H1 (cell line): ENCODE measurements at regions not wholly inside any gene's neighbourhood (a gene's known extent, or its start where the extent isn't known, plus 50 kb on each side); places are given as distances from the start of the nearest gene placed in this dataset.

Source experiments
- CTBP2 ChIP-seq: IDR thresholded peaks from 2 replicates; pipeline ENCODE4 v1.7.0; 2011; ENCODE audit warnings: borderline replicate concordance, mild to moderate bottlenecking, moderate library complexity, mixed read lengths, low read length; ENCODE audit not compliant: insufficient read depth, insufficient read length
- EZH2 ChIP-seq: fragments of 200-600 bp; sonication (generic); IDR thresholded peaks from 2 replicates; pipeline ENCODE4 v1.7.1; 2012; ENCODE audit warnings: low read depth, mild to moderate bottlenecking, moderate library complexity, low read length, inconsistent platforms; ENCODE audit not compliant: severe bottlenecking
- GABPA ChIP-seq: IDR thresholded peaks from 2 replicates; pipeline ENCODE4 v1.6.1; 2011; ENCODE audit warnings: mild to moderate bottlenecking, low read length, moderate library complexity, borderline replicate concordance; ENCODE audit not compliant: insufficient read depth
- RAD21 ChIP-seq, 2 experiments: IDR thresholded peaks in 1 of 2; conservative IDR thresholded peaks in 1 of 2; 2 replicates each; pipeline ENCODE4 v1.6.1; 2011; ENCODE audit warnings: low read depth in 2 of 2, low read length in 2 of 2, improper control_type of control experiment in 1 of 2, inconsistent platforms in 1 of 2, mild to moderate bottlenecking in 1 of 2, moderate library complexity in 1 of 2
- RNF2 ChIP-seq: fragments of 200-900, 300-1000 bp; sonication (generic); IDR thresholded peaks from 2 replicates; pipeline ENCODE4 v1.7.1; 2016; ENCODE audit warnings: borderline replicate concordance, low read depth, mild to moderate bottlenecking, antibody characterized with exemption, low read length; ENCODE audit not compliant: poor library complexity, severe bottlenecking; ENCODE audit errors: missing control alignments
- SAP30 ChIP-seq: fragments of 300-600 bp; sonication (generic); IDR thresholded peaks from 2 replicates; pipeline ENCODE4 v1.7.1; 2012; ENCODE audit warnings: low read length, moderate library complexity, mild to moderate bottlenecking, inconsistent platforms; ENCODE audit not compliant: insufficient read depth, insufficient replicate concordance
- SP2 ChIP-seq: IDR thresholded peaks from 2 replicates; pipeline ENCODE4 v1.6.1; 2012; ENCODE audit warnings: mild to moderate bottlenecking, low read length, inconsistent platforms
- TBP ChIP-seq: IDR thresholded peaks from 2 replicates; pipeline ENCODE4 v1.6.1; 2011; ENCODE audit warnings: low read depth, low read length, improper control_type of control experiment
- YY1 ChIP-seq: IDR thresholded peaks from 2 replicates; pipeline ENCODE4 v1.6.1; 2011; ENCODE audit warnings: low read depth, mild to moderate bottlenecking, low read length
- TF ChIP-seq, protein P1 (sequence below): fragments of 300-600 bp; sonication (generic); IDR thresholded peaks from 2 replicates; pipeline ENCODE4 v1.7.1; 2012; ENCODE audit warnings: low read length, moderate library complexity, mild to moderate bottlenecking, inconsistent platforms; ENCODE audit not compliant: insufficient replicate concordance

DNA sequence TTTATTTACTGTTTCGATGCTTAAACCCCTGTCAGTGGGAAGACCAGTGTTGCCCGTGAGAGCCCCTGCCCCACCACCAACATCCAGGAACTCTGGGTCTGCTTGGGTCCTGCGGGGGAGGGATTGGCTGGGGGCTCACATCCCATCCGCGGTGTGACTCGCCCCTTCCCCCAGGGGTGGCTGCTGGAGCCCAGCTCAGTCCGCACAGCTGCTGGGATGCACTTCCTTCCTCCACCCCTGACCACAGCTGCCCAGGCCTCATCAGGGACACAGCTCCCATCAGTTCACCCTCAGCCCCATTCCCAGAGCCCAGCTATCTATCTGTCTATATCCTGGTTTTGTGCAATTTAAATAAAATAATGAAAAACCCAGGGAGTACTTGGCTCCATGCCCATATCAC lies 54.5 kb downstream of the JAKMIP3 start (continued):
- TF ChIP-seq, protein P1, sequence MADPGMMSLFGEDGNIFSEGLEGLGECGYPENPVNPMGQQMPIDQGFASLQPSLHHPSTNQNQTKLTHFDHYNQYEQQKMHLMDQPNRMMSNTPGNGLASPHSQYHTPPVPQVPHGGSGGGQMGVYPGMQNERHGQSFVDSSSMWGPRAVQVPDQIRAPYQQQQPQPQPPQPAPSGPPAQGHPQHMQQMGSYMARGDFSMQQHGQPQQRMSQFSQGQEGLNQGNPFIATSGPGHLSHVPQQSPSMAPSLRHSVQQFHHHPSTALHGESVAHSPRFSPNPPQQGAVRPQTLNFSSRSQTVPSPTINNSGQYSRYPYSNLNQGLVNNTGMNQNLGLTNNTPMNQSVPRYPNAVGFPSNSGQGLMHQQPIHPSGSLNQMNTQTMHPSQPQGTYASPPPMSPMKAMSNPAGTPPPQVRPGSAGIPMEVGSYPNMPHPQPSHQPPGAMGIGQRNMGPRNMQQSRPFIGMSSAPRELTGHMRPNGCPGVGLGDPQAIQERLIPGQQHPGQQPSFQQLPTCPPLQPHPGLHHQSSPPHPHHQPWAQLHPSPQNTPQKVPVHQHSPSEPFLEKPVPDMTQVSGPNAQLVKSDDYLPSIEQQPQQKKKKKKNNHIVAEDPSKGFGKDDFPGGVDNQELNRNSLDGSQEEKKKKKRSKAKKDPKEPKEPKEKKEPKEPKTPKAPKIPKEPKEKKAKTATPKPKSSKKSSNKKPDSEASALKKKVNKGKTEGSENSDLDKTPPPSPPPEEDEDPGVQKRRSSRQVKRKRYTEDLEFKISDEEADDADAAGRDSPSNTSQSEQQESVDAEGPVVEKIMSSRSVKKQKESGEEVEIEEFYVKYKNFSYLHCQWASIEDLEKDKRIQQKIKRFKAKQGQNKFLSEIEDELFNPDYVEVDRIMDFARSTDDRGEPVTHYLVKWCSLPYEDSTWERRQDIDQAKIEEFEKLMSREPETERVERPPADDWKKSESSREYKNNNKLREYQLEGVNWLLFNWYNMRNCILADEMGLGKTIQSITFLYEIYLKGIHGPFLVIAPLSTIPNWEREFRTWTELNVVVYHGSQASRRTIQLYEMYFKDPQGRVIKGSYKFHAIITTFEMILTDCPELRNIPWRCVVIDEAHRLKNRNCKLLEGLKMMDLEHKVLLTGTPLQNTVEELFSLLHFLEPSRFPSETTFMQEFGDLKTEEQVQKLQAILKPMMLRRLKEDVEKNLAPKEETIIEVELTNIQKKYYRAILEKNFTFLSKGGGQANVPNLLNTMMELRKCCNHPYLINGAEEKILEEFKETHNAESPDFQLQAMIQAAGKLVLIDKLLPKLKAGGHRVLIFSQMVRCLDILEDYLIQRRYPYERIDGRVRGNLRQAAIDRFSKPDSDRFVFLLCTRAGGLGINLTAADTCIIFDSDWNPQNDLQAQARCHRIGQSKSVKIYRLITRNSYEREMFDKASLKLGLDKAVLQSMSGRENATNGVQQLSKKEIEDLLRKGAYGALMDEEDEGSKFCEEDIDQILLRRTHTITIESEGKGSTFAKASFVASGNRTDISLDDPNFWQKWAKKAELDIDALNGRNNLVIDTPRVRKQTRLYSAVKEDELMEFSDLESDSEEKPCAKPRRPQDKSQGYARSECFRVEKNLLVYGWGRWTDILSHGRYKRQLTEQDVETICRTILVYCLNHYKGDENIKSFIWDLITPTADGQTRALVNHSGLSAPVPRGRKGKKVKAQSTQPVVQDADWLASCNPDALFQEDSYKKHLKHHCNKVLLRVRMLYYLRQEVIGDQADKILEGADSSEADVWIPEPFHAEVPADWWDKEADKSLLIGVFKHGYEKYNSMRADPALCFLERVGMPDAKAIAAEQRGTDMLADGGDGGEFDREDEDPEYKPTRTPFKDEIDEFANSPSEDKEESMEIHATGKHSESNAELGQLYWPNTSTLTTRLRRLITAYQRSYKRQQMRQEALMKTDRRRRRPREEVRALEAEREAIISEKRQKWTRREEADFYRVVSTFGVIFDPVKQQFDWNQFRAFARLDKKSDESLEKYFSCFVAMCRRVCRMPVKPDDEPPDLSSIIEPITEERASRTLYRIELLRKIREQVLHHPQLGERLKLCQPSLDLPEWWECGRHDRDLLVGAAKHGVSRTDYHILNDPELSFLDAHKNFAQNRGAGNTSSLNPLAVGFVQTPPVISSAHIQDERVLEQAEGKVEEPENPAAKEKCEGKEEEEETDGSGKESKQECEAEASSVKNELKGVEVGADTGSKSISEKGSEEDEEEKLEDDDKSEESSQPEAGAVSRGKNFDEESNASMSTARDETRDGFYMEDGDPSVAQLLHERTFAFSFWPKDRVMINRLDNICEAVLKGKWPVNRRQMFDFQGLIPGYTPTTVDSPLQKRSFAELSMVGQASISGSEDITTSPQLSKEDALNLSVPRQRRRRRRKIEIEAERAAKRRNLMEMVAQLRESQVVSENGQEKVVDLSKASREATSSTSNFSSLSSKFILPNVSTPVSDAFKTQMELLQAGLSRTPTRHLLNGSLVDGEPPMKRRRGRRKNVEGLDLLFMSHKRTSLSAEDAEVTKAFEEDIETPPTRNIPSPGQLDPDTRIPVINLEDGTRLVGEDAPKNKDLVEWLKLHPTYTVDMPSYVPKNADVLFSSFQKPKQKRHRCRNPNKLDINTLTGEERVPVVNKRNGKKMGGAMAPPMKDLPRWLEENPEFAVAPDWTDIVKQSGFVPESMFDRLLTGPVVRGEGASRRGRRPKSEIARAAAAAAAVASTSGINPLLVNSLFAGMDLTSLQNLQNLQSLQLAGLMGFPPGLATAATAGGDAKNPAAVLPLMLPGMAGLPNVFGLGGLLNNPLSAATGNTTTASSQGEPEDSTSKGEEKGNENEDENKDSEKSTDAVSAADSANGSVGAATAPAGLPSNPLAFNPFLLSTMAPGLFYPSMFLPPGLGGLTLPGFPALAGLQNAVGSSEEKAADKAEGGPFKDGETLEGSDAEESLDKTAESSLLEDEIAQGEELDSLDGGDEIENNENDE, result no peak
- no peak for TF ChIP-seq SP2
- TF ChIP-seq TBP, result no peak
- TF ChIP-seq SAP30, result no peak
- no peak for TF ChIP-seq YY1
- no peak for TF ChIP-seq RNF2
- TF ChIP-seq RAD21 (IDR thresholded peaks at IDR 0.05 in 1 of 2, conservative IDR thresholded peaks at IDR 0.05 in 1 of 2; ENCODE audit: low read depth in 2 of 2, low read length in 2 of 2), result no peak
- TF ChIP-seq EZH2, result no peak
- TF ChIP-seq CTBP2, result no peak
- TF ChIP-seq GABPA, result no peak
